ENCODE measurements at regions not wholly inside any gene's neighbourhood (a gene's known extent, or its start where the extent isn't known, plus 50 kb on each side); places are given as distances from the start of the nearest gene placed in this dataset.
"Not testable (repeated sequence)": the region's sequence is repeated elsewhere in the genome, so short reads cannot be mapped to it uniquely, and the experiment has no call there.

- H3K4me3 ChIP-seq (ENCODE audit: low read depth, low read length), result no peak overlapping the region
Observed at GRCh38 chr17:64741038-64741641, 79.0 kb upstream of the SMURF2 start.

GRCh38 chr17:64739316-64740058 is 77.4 kb upstream of the SMURF2 start:
- no peak overlapping the region for H3K4me3 ChIP-seq (ENCODE audit: low read depth, low read length)
- TF ChIP-seq CTCF (IDR thresholded peaks at IDR 0.05; ENCODE audit: low read depth, low read length), result no peak

More at GRCh38 chr17:64741038-64741641, 79.0 kb upstream of the SMURF2 start:
- no peak for TF ChIP-seq CTCF (IDR thresholded peaks at IDR 0.05; ENCODE audit: low read depth, low read length)

- no peak overlapping the region for H3K4me3 ChIP-seq (ENCODE audit: low read depth, low read length)
- peak; percentile 58 for TF ChIP-seq CTCF (IDR thresholded peaks at IDR 0.05; ENCODE audit: low read depth, low read length)
Observed at GRCh38 chr17:64736804-64737492, 74.8 kb upstream of the SMURF2 start.

GRCh38 chr17:64732336-64733006 is 70.4 kb upstream of the SMURF2 start:
- no peak overlapping the region; the same call in 1 of the 2 replicates for H3K4me3 ChIP-seq (ENCODE audit: low read depth, low read length)
- no peak for TF ChIP-seq CTCF (IDR thresholded peaks at IDR 0.05; ENCODE audit: low read depth, low read length)

- not testable (repeated sequence) for H3K4me3 ChIP-seq (ENCODE audit: low read depth, low read length)
Observed at GRCh38 chr17:64730023-64730422, 67.9 kb upstream of the SMURF2 start.

GRCh38 chr17:64729201-64729600 is 67.1 kb upstream of the SMURF2 start:
- no peak overlapping the region for H3K4me3 ChIP-seq (ENCODE audit: low read depth, low read length)
- TF ChIP-seq CTCF (IDR thresholded peaks at IDR 0.05; ENCODE audit: low read depth, low read length), result no peak

- no peak overlapping the region for H3K4me3 ChIP-seq (ENCODE audit: low read depth, low read length)
- no peak for TF ChIP-seq CTCF (IDR thresholded peaks at IDR 0.05; ENCODE audit: low read depth, low read length)
Observed at GRCh38 chr17:64728041-64728695, 66.1 kb upstream of the SMURF2 start.

GRCh38 chr17:64726025-64726424 is 63.9 kb upstream of the SMURF2 start:
- not testable (repeated sequence) for H3K4me3 ChIP-seq (ENCODE audit: low read depth, low read length)

- not testable (repeated sequence) for H3K4me3 ChIP-seq (ENCODE audit: low read depth, low read length)
Observed at GRCh38 chr17:64724246-64724645, 62.1 kb upstream of the SMURF2 start.
